ENCODE measurements at regions not wholly inside any gene's neighbourhood (a gene's known extent, or its start where the extent isn't known, plus 50 kb on each side); places are given as distances from the start of the nearest gene placed in this dataset.

DNA sequence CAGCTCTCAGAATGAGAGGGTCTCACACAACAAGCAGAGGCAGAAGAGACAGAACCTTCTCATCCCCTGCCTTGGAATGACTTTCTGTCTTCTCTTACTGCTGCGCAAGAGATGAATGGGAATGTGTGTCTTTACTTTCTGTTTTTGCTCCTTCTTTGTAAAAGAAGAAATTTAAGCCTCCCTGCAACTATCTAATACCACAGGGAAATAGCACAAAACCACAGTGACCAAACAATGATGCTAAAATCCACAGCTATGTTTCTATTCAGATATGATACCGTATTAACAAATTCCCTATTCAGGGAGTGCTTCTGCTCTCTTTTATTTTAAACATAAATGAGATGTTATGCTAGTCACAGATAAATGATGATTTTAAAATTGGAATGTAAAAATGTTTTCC is 173.8 kb upstream of the RAI2 start (continued):
- TF ChIP-seq, protein P1, sequence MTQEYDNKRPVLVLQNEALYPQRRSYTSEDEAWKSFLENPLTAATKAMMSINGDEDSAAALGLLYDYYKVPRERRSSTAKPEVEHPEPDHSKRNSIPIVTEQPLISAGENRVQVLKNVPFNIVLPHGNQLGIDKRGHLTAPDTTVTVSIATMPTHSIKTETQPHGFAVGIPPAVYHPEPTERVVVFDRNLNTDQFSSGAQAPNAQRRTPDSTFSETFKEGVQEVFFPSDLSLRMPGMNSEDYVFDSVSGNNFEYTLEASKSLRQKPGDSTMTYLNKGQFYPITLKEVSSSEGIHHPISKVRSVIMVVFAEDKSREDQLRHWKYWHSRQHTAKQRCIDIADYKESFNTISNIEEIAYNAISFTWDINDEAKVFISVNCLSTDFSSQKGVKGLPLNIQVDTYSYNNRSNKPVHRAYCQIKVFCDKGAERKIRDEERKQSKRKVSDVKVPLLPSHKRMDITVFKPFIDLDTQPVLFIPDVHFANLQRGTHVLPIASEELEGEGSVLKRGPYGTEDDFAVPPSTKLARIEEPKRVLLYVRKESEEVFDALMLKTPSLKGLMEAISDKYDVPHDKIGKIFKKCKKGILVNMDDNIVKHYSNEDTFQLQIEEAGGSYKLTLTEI (CRISPR knock-in tag; conservative IDR thresholded peaks at IDR 0.05) = no peak
- TF ChIP-seq NR1H2 (CRISPR knock-in tag; IDR thresholded peaks at IDR 0.05; ENCODE audit: borderline replicate concordance, low read depth) = no peak
- no peak for TF ChIP-seq JARID2 (CRISPR knock-in tag; IDR thresholded peaks at IDR 0.05; ENCODE audit: insufficient replicate concordance)
- no peak for TF ChIP-seq ZFP36L1 (CRISPR knock-in tag; IDR thresholded peaks at IDR 0.05)

- Histone ChIP-seq H3K79me2 (ENCODE audit: insufficient read depth, low read length) (no peaks in the 10 kb centered on the region), H3K9me3 (ENCODE audit: low read length) (no peaks in the 10 kb centered on the region), H3K4me2 (ENCODE audit: low read depth, low read length) (no peak overlapping the region), H3K27ac (ENCODE audit: extremely low read length, insufficient read depth, low read length) (no peak overlapping the region), H4K20me1 (ENCODE audit: insufficient read depth, low read length) (no peaks in the 10 kb centered on the region), H3K36me3 (replicated peaks in 1 of 2; ENCODE audit: control insufficient read depth in 1 of 2, insufficient read depth in 2 of 2, low read length in 2 of 2) (no peaks in the 10 kb centered on the region), H3K27me3 (ENCODE audit: control insufficient read depth in 1 of 2, insufficient read depth in 2 of 2, low read length in 2 of 2) (0 out of 5 replicates have a peak, but pooled peaks cover 0 to 1% of the 10 kb centered on the region in 2 experiments), H3K4me1 (ENCODE audit: insufficient read depth, low read length) (no peaks in the 10 kb centered on the region), H2AFZ (ENCODE audit: low read length) (no peak overlapping the region), H3K4me3 (replicated peaks in 1 of 3; ENCODE audit: insufficient read depth in 1 of 3, low read depth in 2 of 3, low read length in 3 of 3) (no peak overlapping the region), H3K9ac (ENCODE audit: insufficient read depth, low read depth, low read length) (no peak overlapping the region)
- DNase-seq (ENCODE audit: low spot score) (no peak), ATAC-seq (no peak), FAIRE-seq (no peak)
- BruUV-seq (replicated peaks) = no TSS peak
- ChIA-PET POLR2A (no interaction called here), CTCF (ENCODE audit: low intra/inter-chr PET ratio, low total read pairs) (no interaction called here)
- in situ Hi-C loops (cut with HindIII; ENCODE audit: extremely low pct_ligation_motif_present, low pct_unique_long_range_greater_than_20kb) (no loop called here), intact Hi-C loops (cut with micrococcal nuclease; ENCODE audit: unreplicated experiment) (no loop called here)
- TF ChIP-seq SOX13 (IDR thresholded peaks at IDR 0.05) (no peak), SOX13 (CRISPR knock-in tag; conservative IDR thresholded peaks at IDR 0.05 in 1 of 2, IDR thresholded peaks at IDR 0.05 in 1 of 2) (no peak), ZNF264 (CRISPR knock-in tag; IDR thresholded peaks at IDR 0.05) (no peak)
- TF ChIP-seq, protein P2, sequence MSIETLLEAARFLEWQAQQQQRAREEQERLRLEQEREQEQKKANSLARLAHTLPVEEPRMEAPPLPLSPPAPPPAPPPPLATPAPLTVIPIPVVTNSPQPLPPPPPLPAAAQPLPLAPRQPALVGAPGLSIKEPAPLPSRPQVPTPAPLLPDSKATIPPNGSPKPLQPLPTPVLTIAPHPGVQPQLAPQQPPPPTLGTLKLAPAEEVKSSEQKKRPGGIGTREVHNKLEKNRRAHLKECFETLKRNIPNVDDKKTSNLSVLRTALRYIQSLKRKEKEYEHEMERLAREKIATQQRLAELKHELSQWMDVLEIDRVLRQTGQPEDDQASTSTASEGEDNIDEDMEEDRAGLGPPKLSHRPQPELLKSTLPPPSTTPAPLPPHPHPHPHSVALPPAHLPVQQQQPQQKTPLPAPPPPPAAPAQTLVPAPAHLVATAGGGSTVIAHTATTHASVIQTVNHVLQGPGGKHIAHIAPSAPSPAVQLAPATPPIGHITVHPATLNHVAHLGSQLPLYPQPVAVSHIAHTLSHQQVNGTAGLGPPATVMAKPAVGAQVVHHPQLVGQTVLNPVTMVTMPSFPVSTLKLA (IDR thresholded peaks at IDR 0.05) = no peak
- WGBS (ENCODE audit: low lambda C conversion rate) = 32% methylated on average over 3 of the region's 3 CpGs
Measured at GRCh38 chrX:18034504-18034903, 173.4 kb upstream of the RAI2 start.
